IMR-90 (cell line): ENCODE measurements at regions not wholly inside any gene's neighbourhood (a gene's known extent, or its start where the extent isn't known, plus 50 kb on each side); places are given as distances from the start of the nearest gene placed in this dataset.
A peak's percentile ranks its signal among the peaks of the same experiment; 100 is the strongest.

Source experiments
- ATAC-seq: fragments of 200-7000 bp; cut with Tn5 transposase; 2 replicates; pipeline ENCODE4 v1.9.1; 2020; ENCODE audit warnings: low read depth, mild to moderate bottlenecking, moderate library complexity
- BruUV-seq: library from RNA; stranded (reverse); fragments of 400-500 nt; replicated peaks from 2 replicates; lab custom pipeline; 2021; lab: Mats Ljungman, UMichigan
- CTCF ChIA-PET: fragments of 300-600 bp; formaldehyde crosslinking; extraction: SDS; loops from one replicate; lab custom pipeline; 2021; ENCODE audit warnings: antibody characterized with exemption; lab: Yijun Ruan, JAX
- POLR2A ChIA-PET: fragments of 300-600 bp; sonication (Branson Sonifier 250); formaldehyde crosslinking; loops from one replicate; lab custom pipeline; 2022; ENCODE audit warnings: antibody characterized with exemption; ENCODE audit not compliant: unreplicated experiment; lab: Charles Lee
- DNase-seq: peaks from one replicate; pipeline ENCODE4 v3.0.0; 2013
- H2AFZ ChIP-seq: replicated peaks from 2 replicates; pipeline ENCODE3; 2013; ENCODE audit warnings: low read length, mild to moderate bottlenecking; ENCODE audit not compliant: poor library complexity
- H2AK5ac ChIP-seq: 2 replicates; pipeline ENCODE4 v1.6.1; 2013; ENCODE audit warnings: low read depth, low read length, inconsistent platforms
- H2AK9ac ChIP-seq: replicated peaks from 2 replicates; pipeline ENCODE3; 2013; ENCODE audit warnings: mild to moderate bottlenecking, low read depth, low read length, moderate library complexity; ENCODE audit not compliant: poor library complexity
- H2BK120ac ChIP-seq: 2 replicates; pipeline ENCODE4 v1.6.1; 2013; ENCODE audit warnings: low read depth, low read length, inconsistent platforms
- H2BK15ac ChIP-seq: 3 replicates; pipeline ENCODE4 v1.6.1; 2013; ENCODE audit warnings: low read depth, low read length, inconsistent platforms
- H2BK20ac ChIP-seq: 2 replicates; pipeline ENCODE4 v1.6.1; 2013; ENCODE audit warnings: low read depth, mild to moderate bottlenecking, inconsistent platforms, low read length, moderate library complexity
- H2BK5ac ChIP-seq: 2 replicates; pipeline ENCODE4 v1.6.1; 2013; ENCODE audit warnings: mild to moderate bottlenecking, low read depth, low read length, inconsistent platforms; ENCODE audit not compliant: poor library complexity, severe bottlenecking
- H3K14ac ChIP-seq: replicated peaks from 2 replicates; pipeline ENCODE4 v1.6.1; 2013; ENCODE audit warnings: low read depth, low read length, inconsistent platforms
- H3K18ac ChIP-seq: 2 replicates; pipeline ENCODE4 v1.6.1; 2013; ENCODE audit warnings: low read depth, low read length, control low read depth
- H3K23ac ChIP-seq: 2 replicates; pipeline ENCODE4 v1.6.1; 2013; ENCODE audit warnings: low read depth, low read length, inconsistent platforms
- H3K27ac ChIP-seq: 2 replicates; pipeline ENCODE4 v1.5.1; 2013; ENCODE audit warnings: mild to moderate bottlenecking, control low read depth, low read length; ENCODE audit not compliant: insufficient read depth
- H3K27me3 ChIP-seq: 2 replicates; pipeline ENCODE4 v1.6.1; 2013; ENCODE audit warnings: low read length; ENCODE audit not compliant: control insufficient read depth, insufficient read depth
- H3K36me3 ChIP-seq: 2 replicates; pipeline ENCODE4 v1.6.1; 2013; ENCODE audit warnings: low read length, mixed read lengths; ENCODE audit not compliant: control insufficient read depth, insufficient read depth
- H3K4ac ChIP-seq: 2 replicates; pipeline ENCODE4 v1.6.1; 2013; ENCODE audit warnings: low read depth, low read length, inconsistent platforms
- H3K4me1 ChIP-seq: 2 replicates; pipeline ENCODE4 v1.6.1; 2013; ENCODE audit warnings: low read length, mixed read lengths; ENCODE audit not compliant: control insufficient read depth, insufficient read depth
- H3K4me2 ChIP-seq: 2 replicates; pipeline ENCODE4 v1.6.1; 2013; ENCODE audit warnings: low read depth, mild to moderate bottlenecking, control low read depth, low read length, moderate library complexity
- H3K4me3 ChIP-seq: 2 replicates; pipeline ENCODE4 v1.5.1; 2013; ENCODE audit warnings: low read depth, mild to moderate bottlenecking, control low read depth, low read length, moderate library complexity; ENCODE audit not compliant: insufficient read depth
- H3K56ac ChIP-seq: 2 replicates; pipeline ENCODE4 v1.6.1; 2013; ENCODE audit warnings: low read length, inconsistent platforms; ENCODE audit not compliant: insufficient read depth; ENCODE audit errors: extremely low read depth
- H3K79me1 ChIP-seq, 2 experiments: 2 replicates each; pipeline ENCODE4 v1.6.1; 2013; ENCODE audit warnings: low read length in 2 of 2, inconsistent platforms in 1 of 2, low read depth in 1 of 2
- H3K9ac ChIP-seq: 2 replicates; pipeline ENCODE4 v1.6.1; 2013; ENCODE audit warnings: low read depth, low read length, control low read depth
- H3K9me1 ChIP-seq: 2 replicates; pipeline ENCODE4 v1.6.1; 2013; ENCODE audit warnings: low read length, inconsistent platforms; ENCODE audit not compliant: insufficient read depth
- H3K9me3 ChIP-seq: 2 replicates; pipeline ENCODE4 v1.6.1; 2013; ENCODE audit warnings: low read length; ENCODE audit not compliant: control insufficient read depth, insufficient read depth
- H4K20me1 ChIP-seq: 2 replicates; pipeline ENCODE4 v1.6.1; 2013; ENCODE audit warnings: low read length, inconsistent platforms; ENCODE audit not compliant: insufficient read depth
- H4K5ac ChIP-seq: 2 replicates; pipeline ENCODE4 v1.6.1; 2013; ENCODE audit warnings: mild to moderate bottlenecking, low read depth, low read length, control low read depth
- H4K8ac ChIP-seq, 2 experiments: 2 replicates each; pipeline ENCODE4 v1.6.1; 2013; ENCODE audit warnings: low read depth in 2 of 2, low read length in 2 of 2, control low read depth in 1 of 2, inconsistent platforms in 1 of 2
- H4K91ac ChIP-seq: 2 replicates; pipeline ENCODE4 v1.6.1; 2013; ENCODE audit warnings: low read depth, low read length, inconsistent platforms; ENCODE audit not compliant: insufficient read depth
- BHLHE40 ChIP-seq: fragments of 150-350 bp; IDR thresholded peaks from 2 replicates; pipeline ENCODE4 v1.6.1; 2016; ENCODE audit warnings: mild to moderate bottlenecking, low read depth, low read length
- CEBPB ChIP-seq: IDR thresholded peaks from 2 replicates; pipeline ENCODE4 v1.6.1; 2012; ENCODE audit warnings: low read depth, low read length, improper control_type of control experiment
- CHD1 ChIP-seq: IDR thresholded peaks from 2 replicates; pipeline ENCODE4 v1.6.1; 2012; ENCODE audit warnings: low read depth, low read length, improper control_type of control experiment
- CTCF ChIP-seq: conservative IDR thresholded peaks from 2 replicates; pipeline ENCODE4 v1.5.1; 2012; ENCODE audit warnings: mild to moderate bottlenecking, low read depth, low read length, improper control_type of control experiment
- FOS ChIP-seq: fragments of 150-350 bp; IDR thresholded peaks from 2 replicates; pipeline ENCODE4 v1.6.1; 2016; ENCODE audit warnings: low read depth, low read length
- MAFK ChIP-seq: IDR thresholded peaks from 2 replicates; pipeline ENCODE4 v1.6.1; 2012; ENCODE audit warnings: low read depth, low read length, improper control_type of control experiment
- MAZ ChIP-seq: IDR thresholded peaks from 2 replicates; pipeline ENCODE4 v1.6.1; 2012; ENCODE audit warnings: low read depth, mild to moderate bottlenecking, low read length, improper control_type of control experiment, moderate library complexity, borderline replicate concordance
- MXI1 ChIP-seq: IDR thresholded peaks from 2 replicates; pipeline ENCODE4 v1.6.1; 2012; ENCODE audit warnings: low read depth, mild to moderate bottlenecking, low read length, moderate library complexity, borderline replicate concordance
- POLR2A ChIP-seq: IDR thresholded peaks from 2 replicates; pipeline ENCODE4 v1.6.1; 2012; ENCODE audit warnings: mild to moderate bottlenecking, low read depth, low read length
- RAD21 ChIP-seq: IDR thresholded peaks from 2 replicates; pipeline ENCODE4 v1.6.1; 2012; ENCODE audit warnings: low read length, improper control_type of control experiment
- RCOR1 ChIP-seq: IDR thresholded peaks from 2 replicates; pipeline ENCODE4 v1.6.1; 2012; ENCODE audit warnings: mild to moderate bottlenecking, low read length, improper control_type of control experiment; ENCODE audit not compliant: insufficient replicate concordance
- RFX5 ChIP-seq: IDR thresholded peaks from 2 replicates; pipeline ENCODE4 v1.8.0; 2012; ENCODE audit warnings: low read depth, mild to moderate bottlenecking, low read length, moderate library complexity
- SMC3 ChIP-seq: fragments of 150-350 bp; IDR thresholded peaks from 2 replicates; pipeline ENCODE4 v1.6.1; 2016; ENCODE audit warnings: low read depth, mild to moderate bottlenecking, antibody characterized with exemption, low read length, moderate library complexity
- USF2 ChIP-seq: fragments of 150-350 bp; IDR thresholded peaks from 2 replicates; pipeline ENCODE4 v1.6.1; 2017; ENCODE audit warnings: mild to moderate bottlenecking, antibody characterized with exemption, low read length, low read depth
- dilution Hi-C: fragments of 300-500 bp; cut with HindIII; formaldehyde crosslinking; loops from one replicate; pipeline ENCODE4 v1.14.3; 2018; ENCODE audit warnings: low sequenced_read_pairs; ENCODE audit not compliant: unreplicated experiment
- in situ Hi-C: fragments of 300-500 bp; cut with MboI; formaldehyde crosslinking; loops from 3 replicates; pipeline ENCODE4 v1.14.3; 2019; ENCODE audit warnings: low sequenced_read_pairs, inconsistent platforms, mixed read lengths
- intact Hi-C: fragments of 100-400 bp; cut with micrococcal nuclease; formaldehyde crosslinking; loops from 2 replicates; pipeline ENCODE4 v1.10.0; 2022

- no peak overlapping the region for H2AK5ac ChIP-seq
- H3K4ac ChIP-seq, result no peak overlapping the region
- in situ Hi-C loops, result no loop called here
- no peak overlapping the region for H4K8ac ChIP-seq
- H2BK120ac ChIP-seq, result no peak overlapping the region
- H2AK9ac ChIP-seq, result no peak overlapping the region
- no peak overlapping the region for H3K18ac ChIP-seq
- no peak overlapping the region for H2BK15ac ChIP-seq
- ATAC-seq, result peak; percentile 62
- H3K4me1 ChIP-seq, result no peaks in the 10 kb centered on the region
- H2AFZ ChIP-seq, result no peak overlapping the region
- no peak overlapping the region for H3K23ac ChIP-seq
- intact Hi-C loops, result no loop called here
- H3K9ac ChIP-seq, result no peak overlapping the region
- no peak overlapping the region for H3K14ac ChIP-seq
- dilution Hi-C loops, result no loop called here
- H3K4me2 ChIP-seq, result no peak overlapping the region
- no peak overlapping the region for H2BK5ac ChIP-seq
- no peaks in the 10 kb centered on the region for H4K20me1 ChIP-seq
- no peaks in the 10 kb centered on the region for H3K36me3 ChIP-seq
- H4K91ac ChIP-seq, result no peak overlapping the region
- H3K4me3 ChIP-seq, result no peak overlapping the region
- ChIA-PET POLR2A (no interaction called here), CTCF (interaction anchor here (1.5 kb wide), 1 partner anchor 12 kb away, joined by 3 read pairs; no protein-coding TSS in a partner anchor)
- no peak overlapping the region for H3K27ac ChIP-seq
- DNase-seq, result no peak
- H3K9me1 ChIP-seq, result no peaks in the 10 kb centered on the region
- no peak overlapping the region; the same call in 1 of the 2 replicates for H3K56ac ChIP-seq
- H3K79me1 ChIP-seq, result no peaks in the 10 kb centered on the region
- H2BK20ac ChIP-seq, result no peak overlapping the region
- no TSS peak for BruUV-seq
- no peaks in the 10 kb centered on the region for H3K9me3 ChIP-seq
- H3K27me3 ChIP-seq, result no peaks in the 10 kb centered on the region
- no peak overlapping the region for H4K5ac ChIP-seq
- no peak for TF ChIP-seq RAD21
- TF ChIP-seq MAZ, result no peak
- TF ChIP-seq FOS, result no peak
- TF ChIP-seq RFX5, result no peak
- TF ChIP-seq USF2, result no peak
- TF ChIP-seq BHLHE40, result no peak
- no peak for TF ChIP-seq CTCF
- TF ChIP-seq CHD1, result no peak
- TF ChIP-seq MXI1, result no peak
- TF ChIP-seq RCOR1, result no peak
- no peak for TF ChIP-seq POLR2A
- no peak for TF ChIP-seq SMC3
- TF ChIP-seq MAFK, result no peak
- no peak for TF ChIP-seq CEBPB
Observed at GRCh38 chr7:20007510-20007909, 209.7 kb downstream of the MACC1 start.
